Neural cell (in vitro differentiated cells): ENCODE measurements at regions not wholly inside any gene's neighbourhood (a gene's known extent, or its start where the extent isn't known, plus 50 kb on each side); places are given as distances from the start of the nearest gene placed in this dataset.

ENCODE experiments used
- EP300 ChIP-seq: fragments of 450-650 bp; conservative IDR thresholded peaks from 2 replicates; pipeline ENCODE4 v1.6.1; 2014; ENCODE audit warnings: antibody characterized with exemption, mild to moderate bottlenecking, moderate library complexity; ENCODE audit not compliant: poor library complexity, severe bottlenecking
- EZH2 ChIP-seq: fragments of 200-600, 300-800 bp; shearing (Covaris generic), sonication (generic); IDR thresholded peaks from 2 replicates; pipeline ENCODE4 v1.6.1; 2014; ENCODE audit warnings: antibody characterized with exemption, low read length, borderline replicate concordance, mild to moderate bottlenecking; ENCODE audit not compliant: insufficient read depth, poor library complexity, severe bottlenecking
- MXI1 ChIP-seq: fragments of 450-650 bp; conservative IDR thresholded peaks from 2 replicates; pipeline ENCODE4 v1.6.1; 2014; ENCODE audit warnings: antibody characterized with exemption, mild to moderate bottlenecking; ENCODE audit not compliant: poor library complexity, severe bottlenecking
- POLR2AphosphoS5 ChIP-seq: IDR thresholded peaks from 2 replicates; pipeline ENCODE4 v1.6.1; 2012
- RAD21 ChIP-seq: fragments of 450-650 bp; conservative IDR thresholded peaks from 2 replicates; pipeline ENCODE4 v1.6.1; 2014; ENCODE audit warnings: antibody characterized with exemption, mild to moderate bottlenecking, moderate library complexity
- REST ChIP-seq: IDR thresholded peaks from 2 replicates; pipeline ENCODE4 v1.6.1; 2012; ENCODE audit warnings: borderline replicate concordance
- SMC3 ChIP-seq: fragments of 450-650 bp; conservative IDR thresholded peaks from 2 replicates; pipeline ENCODE4 v1.6.1; 2014; ENCODE audit warnings: antibody characterized with exemption, mild to moderate bottlenecking, moderate library complexity; ENCODE audit not compliant: poor library complexity
- TAF1 ChIP-seq: IDR thresholded peaks from 2 replicates; pipeline ENCODE4 v1.6.1; 2012; ENCODE audit warnings: low read depth
- TF ChIP-seq, protein P1 (sequence below): fragments of 450-650 bp; IDR thresholded peaks from 2 replicates; pipeline ENCODE4 v1.5.1; 2014; ENCODE audit warnings: antibody characterized with exemption, mild to moderate bottlenecking, moderate library complexity; ENCODE audit not compliant: poor library complexity, severe bottlenecking

DNA sequence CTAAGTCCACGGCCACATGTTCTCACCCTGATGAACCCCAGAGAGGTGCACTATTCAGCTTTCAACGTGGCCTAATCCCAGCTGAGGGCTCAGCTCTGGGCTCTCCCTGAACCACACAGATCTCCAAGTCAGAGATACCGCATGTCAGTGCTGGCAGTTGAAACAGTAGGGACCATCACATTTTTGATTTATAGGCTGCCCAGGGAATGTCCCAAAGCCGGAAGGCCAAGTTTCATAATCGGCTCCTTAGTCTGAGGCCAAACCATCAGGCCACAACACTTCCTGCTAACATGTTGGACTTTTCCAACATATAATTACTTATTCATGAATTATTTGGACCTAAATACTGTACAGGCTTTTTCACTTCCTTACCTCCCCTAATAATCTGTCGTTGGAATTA, 91.9 kb upstream of the KLHL29 start:
- no peak for TF ChIP-seq TAF1
- no peak for TF ChIP-seq REST
- TF ChIP-seq, protein P1, sequence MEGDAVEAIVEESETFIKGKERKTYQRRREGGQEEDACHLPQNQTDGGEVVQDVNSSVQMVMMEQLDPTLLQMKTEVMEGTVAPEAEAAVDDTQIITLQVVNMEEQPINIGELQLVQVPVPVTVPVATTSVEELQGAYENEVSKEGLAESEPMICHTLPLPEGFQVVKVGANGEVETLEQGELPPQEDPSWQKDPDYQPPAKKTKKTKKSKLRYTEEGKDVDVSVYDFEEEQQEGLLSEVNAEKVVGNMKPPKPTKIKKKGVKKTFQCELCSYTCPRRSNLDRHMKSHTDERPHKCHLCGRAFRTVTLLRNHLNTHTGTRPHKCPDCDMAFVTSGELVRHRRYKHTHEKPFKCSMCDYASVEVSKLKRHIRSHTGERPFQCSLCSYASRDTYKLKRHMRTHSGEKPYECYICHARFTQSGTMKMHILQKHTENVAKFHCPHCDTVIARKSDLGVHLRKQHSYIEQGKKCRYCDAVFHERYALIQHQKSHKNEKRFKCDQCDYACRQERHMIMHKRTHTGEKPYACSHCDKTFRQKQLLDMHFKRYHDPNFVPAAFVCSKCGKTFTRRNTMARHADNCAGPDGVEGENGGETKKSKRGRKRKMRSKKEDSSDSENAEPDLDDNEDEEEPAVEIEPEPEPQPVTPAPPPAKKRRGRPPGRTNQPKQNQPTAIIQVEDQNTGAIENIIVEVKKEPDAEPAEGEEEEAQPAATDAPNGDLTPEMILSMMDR, result no peak
- TF ChIP-seq POLR2AphosphoS5, result no peak
- no peak for TF ChIP-seq EZH2
- no peak for TF ChIP-seq SMC3
- TF ChIP-seq EP300, result no peak
- TF ChIP-seq RAD21, result no peak
- no peak for TF ChIP-seq MXI1
